Ovary (tissue), 3 donors: ENCODE measurements at regions not wholly inside any gene's neighbourhood (a gene's known extent, or its start where the extent isn't known, plus 50 kb on each side); places are given as distances from the start of the nearest gene placed in this dataset.

Experiments
- EP300 ChIP-seq: sonication (generic); formaldehyde crosslinking; IDR thresholded peaks from one replicate; pipeline ENCODE4 v1.6.1; 2017; ENCODE audit warnings: antibody characterized with exemption
- POLR2A ChIP-seq: fragments of 450-650 bp; IDR thresholded peaks from one replicate; pipeline ENCODE4 v1.6.1; 2017; ENCODE audit warnings: antibody characterized with exemption, mild to moderate bottlenecking, moderate library complexity
- TF ChIP-seq, protein P1 (sequence below), 3 donors: fragments of 450-650 bp in 2 of 3; fragments of 200-600 bp in 1 of 3; IDR thresholded peaks; one replicate each; pipeline versions ENCODE4 v1.5.1 to v1.8.0; 2016 to 2022; ENCODE audit warnings: antibody characterized with exemption in 3 of 3, mild to moderate bottlenecking in 1 of 3
- donor health status: DM: no; HTN: no; CAD: no.

DNA sequence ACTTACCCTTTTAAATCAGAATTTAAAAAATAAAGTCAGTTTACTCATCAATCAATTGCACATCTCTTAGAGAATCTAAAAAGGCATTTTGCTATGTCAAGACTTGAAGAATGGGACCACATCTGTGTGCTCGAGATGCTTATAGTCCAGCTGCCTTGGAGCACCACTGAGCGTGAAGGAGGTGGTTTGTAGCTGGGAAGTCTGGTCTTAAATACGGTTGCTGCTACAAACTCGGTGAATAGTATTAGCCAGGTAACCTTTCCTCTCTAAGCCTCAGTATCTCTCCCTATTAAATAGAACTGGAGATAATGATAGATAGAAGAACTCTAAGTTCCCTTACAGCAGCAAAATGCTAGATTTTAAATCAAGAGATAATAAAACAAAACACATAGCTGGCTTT, 289.7 kb downstream of the TRIB2 start:
- TF ChIP-seq, protein P1, sequence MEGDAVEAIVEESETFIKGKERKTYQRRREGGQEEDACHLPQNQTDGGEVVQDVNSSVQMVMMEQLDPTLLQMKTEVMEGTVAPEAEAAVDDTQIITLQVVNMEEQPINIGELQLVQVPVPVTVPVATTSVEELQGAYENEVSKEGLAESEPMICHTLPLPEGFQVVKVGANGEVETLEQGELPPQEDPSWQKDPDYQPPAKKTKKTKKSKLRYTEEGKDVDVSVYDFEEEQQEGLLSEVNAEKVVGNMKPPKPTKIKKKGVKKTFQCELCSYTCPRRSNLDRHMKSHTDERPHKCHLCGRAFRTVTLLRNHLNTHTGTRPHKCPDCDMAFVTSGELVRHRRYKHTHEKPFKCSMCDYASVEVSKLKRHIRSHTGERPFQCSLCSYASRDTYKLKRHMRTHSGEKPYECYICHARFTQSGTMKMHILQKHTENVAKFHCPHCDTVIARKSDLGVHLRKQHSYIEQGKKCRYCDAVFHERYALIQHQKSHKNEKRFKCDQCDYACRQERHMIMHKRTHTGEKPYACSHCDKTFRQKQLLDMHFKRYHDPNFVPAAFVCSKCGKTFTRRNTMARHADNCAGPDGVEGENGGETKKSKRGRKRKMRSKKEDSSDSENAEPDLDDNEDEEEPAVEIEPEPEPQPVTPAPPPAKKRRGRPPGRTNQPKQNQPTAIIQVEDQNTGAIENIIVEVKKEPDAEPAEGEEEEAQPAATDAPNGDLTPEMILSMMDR (IDR thresholded peaks at IDR 0.05), result no peak
- TF ChIP-seq EP300 (no peak), POLR2A (no peak)
